Lower leg skin (tissue), 4 donors: ENCODE measurements at regions not wholly inside any gene's neighbourhood (a gene's known extent, or its start where the extent isn't known, plus 50 kb on each side); places are given as distances from the start of the nearest gene placed in this dataset.

ENCODE experiments used
- DNase-seq, 2 donors: peaks; one replicate each; pipeline ENCODE4 v3.0.0-alpha.2; 2019; ENCODE audit warnings: low spot score in 2 of 2
- H3K4me3 ChIP-seq: fragments of 200-600 bp; sonication (generic); 2 replicates; pipeline ENCODE4 v1.5.1; 2017; ENCODE audit warnings: mild to moderate bottlenecking, low read depth; ENCODE audit not compliant: poor library complexity, severe bottlenecking
- POLR2A ChIP-seq, 2 donors: fragments of 450-650 bp; IDR thresholded peaks; one replicate each; pipeline ENCODE4 v1.6.1; 2016 to 2017; ENCODE audit warnings: antibody characterized with exemption in 2 of 2, mild to moderate bottlenecking in 1 of 2, moderate library complexity in 1 of 2
- WGBS, 2 donors: methylation state at CpG; one replicate each; pipeline ENCODE4 v1.1.5; 2018; 5-methylcytosine and 5-hydroxymethylcytosine counted together
- intact Hi-C: fragments of 100-400 bp; cut with DNase I; formaldehyde crosslinking; loops from one replicate; pipeline ENCODE4 v1.15.0; 2023; ENCODE audit warnings: low total_unique reads
- TF ChIP-seq, protein P1 (sequence below), 3 donors: fragments of 450-650 bp; IDR thresholded peaks; one replicate each; pipeline ENCODE4 v1.5.1; 2016; ENCODE audit warnings: antibody characterized with exemption in 3 of 3, mild to moderate bottlenecking in 3 of 3, moderate library complexity in 2 of 3

DNA sequence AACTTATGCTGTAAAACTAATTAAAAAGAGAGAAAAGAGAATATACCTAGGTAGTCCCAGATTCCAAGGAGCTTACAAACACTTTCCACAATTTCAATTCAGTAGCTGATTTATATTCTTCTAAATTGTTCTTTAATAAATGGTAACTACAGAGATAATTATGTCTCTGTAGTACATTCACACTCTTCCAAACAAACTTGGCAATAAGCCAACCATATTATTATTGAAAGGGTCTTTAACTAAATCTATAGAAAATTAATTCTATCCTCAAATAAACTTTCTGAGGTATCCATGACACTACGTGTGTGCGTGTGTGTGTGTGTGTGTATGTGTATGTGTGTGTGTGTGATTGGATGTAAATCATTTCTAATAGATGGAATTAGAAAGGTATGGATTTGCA lies 217.4 kb upstream of the EYS start:
- TF ChIP-seq, protein P1, sequence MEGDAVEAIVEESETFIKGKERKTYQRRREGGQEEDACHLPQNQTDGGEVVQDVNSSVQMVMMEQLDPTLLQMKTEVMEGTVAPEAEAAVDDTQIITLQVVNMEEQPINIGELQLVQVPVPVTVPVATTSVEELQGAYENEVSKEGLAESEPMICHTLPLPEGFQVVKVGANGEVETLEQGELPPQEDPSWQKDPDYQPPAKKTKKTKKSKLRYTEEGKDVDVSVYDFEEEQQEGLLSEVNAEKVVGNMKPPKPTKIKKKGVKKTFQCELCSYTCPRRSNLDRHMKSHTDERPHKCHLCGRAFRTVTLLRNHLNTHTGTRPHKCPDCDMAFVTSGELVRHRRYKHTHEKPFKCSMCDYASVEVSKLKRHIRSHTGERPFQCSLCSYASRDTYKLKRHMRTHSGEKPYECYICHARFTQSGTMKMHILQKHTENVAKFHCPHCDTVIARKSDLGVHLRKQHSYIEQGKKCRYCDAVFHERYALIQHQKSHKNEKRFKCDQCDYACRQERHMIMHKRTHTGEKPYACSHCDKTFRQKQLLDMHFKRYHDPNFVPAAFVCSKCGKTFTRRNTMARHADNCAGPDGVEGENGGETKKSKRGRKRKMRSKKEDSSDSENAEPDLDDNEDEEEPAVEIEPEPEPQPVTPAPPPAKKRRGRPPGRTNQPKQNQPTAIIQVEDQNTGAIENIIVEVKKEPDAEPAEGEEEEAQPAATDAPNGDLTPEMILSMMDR (IDR thresholded peaks at IDR 0.05), result no peak
- TF ChIP-seq POLR2A (IDR thresholded peaks at IDR 0.05), result no peak
- 58 to 63% methylated on average over 2 of the region's 2 CpGs for WGBS, 2 donors
- DNase-seq, result no peak
- no peak overlapping the region for H3K4me3 ChIP-seq
- intact Hi-C loops, result no loop called here

DNA sequence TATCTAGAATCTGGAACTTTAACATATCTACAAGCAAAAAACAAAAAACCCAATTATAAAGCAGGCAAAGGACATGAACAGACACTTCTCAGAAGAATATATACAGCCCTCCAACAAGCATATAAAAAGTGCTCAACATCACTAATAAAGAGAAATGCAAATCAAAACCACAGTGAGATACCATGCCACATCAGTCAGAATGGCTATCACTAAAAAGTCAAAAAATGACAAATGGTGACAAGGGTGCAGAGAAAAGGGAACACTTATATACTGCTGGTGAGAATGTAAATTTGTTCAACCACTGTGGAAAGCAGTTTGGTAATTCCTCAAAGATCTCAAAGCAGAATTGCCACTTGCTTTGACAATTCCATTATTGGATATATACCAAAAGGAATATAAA lies 215.0 kb upstream of the EYS start:
- no peak overlapping the region for H3K4me3 ChIP-seq
- TF ChIP-seq, protein P1 (IDR thresholded peaks at IDR 0.05), result no peak
- no peak for TF ChIP-seq POLR2A (IDR thresholded peaks at IDR 0.05)
- intact Hi-C loops, result no loop called here
- DNase-seq, result no peak

DNA sequence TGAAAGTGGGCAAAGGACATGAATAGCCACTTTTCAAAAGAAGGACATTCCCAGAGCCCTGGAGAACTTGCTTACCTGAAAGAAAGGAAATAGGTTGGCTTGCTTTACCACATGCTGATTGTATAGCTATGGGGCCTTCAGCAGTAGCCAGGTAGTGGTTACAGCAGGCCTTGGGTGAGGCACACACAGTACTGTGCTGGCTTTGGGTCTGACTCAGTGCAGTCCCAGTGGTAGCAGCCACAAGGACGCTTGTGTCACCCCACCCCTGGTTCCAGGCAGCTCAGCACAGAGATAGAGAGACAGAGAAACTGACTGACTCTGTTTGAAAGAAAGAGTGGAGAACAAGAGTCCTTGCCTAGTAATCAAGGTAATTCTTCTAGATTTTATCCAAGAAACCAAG lies 201.0 kb upstream of the EYS start:
- no peak for TF ChIP-seq POLR2A (IDR thresholded peaks at IDR 0.05)
- TF ChIP-seq, protein P1 (IDR thresholded peaks at IDR 0.05), result no peak
- intact Hi-C loops, result no loop called here
- H3K4me3 ChIP-seq, result no peak overlapping the region
- no peak for DNase-seq
- 53 to 71% methylated on average over 1 of the region's 1 CpG for WGBS, 2 donors

DNA sequence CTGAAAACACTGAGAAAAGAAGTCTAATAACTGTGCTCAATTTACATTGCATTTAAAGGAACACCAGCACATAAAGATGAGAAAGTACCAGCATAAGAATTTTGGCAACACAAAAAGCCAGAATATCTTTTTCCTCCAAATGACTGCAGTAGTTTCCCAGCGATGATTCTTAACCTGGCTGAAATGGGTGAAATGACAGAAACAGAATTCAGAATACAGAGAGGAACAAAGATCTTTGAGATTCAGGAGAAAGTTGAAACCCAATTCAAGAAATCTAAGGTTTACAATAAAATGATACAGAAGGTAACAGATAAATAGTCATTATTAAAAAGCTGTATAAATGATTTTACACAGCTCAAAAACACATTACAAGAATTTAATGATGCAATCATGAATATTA lies 197.0 kb upstream of the EYS start:
- intact Hi-C loops, result no loop called here
- TF ChIP-seq, protein P1 (IDR thresholded peaks at IDR 0.05), result no peak
- TF ChIP-seq POLR2A (IDR thresholded peaks at IDR 0.05), result no peak
- WGBS, 2 donors, result 98 to 100% methylated on average over 1 of the region's 1 CpG
- H3K4me3 ChIP-seq, result no peak overlapping the region
- DNase-seq, result no peak

DNA sequence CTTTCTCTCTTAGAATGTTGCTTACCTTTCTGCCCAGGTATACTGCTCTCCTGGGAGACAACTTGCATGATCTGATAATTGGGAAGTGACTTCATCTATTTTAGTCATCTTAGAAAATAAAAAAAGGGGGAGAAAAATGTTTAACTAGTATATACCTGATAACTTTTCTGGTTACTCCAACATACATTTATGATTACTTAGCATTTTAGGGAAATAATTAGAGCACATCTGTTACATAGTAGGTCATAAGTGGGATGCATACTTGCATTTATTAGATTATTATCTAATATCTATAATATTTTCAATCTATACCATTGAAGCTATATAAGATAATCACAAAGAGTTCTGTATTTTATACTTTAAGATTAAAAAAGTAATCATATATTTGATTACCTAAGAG lies 193.9 kb upstream of the EYS start:
- H3K4me3 ChIP-seq, result no peak overlapping the region
- DNase-seq, result no peak
- intact Hi-C loops, result no loop called here
- TF ChIP-seq POLR2A (IDR thresholded peaks at IDR 0.05), result no peak
- TF ChIP-seq, protein P1 (IDR thresholded peaks at IDR 0.05), result no peak

DNA sequence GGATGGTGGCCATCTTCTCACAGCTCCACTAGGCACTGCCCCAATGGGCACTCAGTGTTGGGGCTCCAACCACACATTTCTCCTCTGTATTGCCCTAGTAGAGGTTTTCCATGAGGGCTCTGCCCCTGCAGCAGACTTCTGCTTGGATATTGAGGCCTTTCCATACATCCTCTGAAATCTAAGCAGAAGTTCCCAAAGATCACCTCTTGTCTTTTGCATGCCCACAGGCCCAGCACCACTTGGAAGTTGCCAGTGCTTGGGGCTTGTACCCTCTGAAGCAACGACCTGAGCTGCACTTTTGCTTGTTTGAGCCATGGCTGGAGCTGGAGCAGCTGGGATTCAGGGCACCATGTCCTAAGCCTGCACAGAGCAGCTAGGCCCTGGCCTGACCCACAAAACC lies 189.1 kb upstream of the EYS start:
- 0% methylated on average over 1 of the region's 1 CpG for WGBS, 2 donors
- TF ChIP-seq, protein P1 (IDR thresholded peaks at IDR 0.05), result no peak
- TF ChIP-seq POLR2A (IDR thresholded peaks at IDR 0.05), result no peak

More for the DNA sequence above, 189.1 kb upstream of the EYS start:
- intact Hi-C loops, result no loop called here
- DNase-seq, result no peak
- H3K4me3 ChIP-seq, result no peak overlapping the region
